HEK293 (cell line): ENCODE measurements at regions not wholly inside any gene's neighbourhood (a gene's known extent, or its start where the extent isn't known, plus 50 kb on each side); places are given as distances from the start of the nearest gene placed in this dataset.
A peak's percentile ranks its signal among the peaks of the same experiment; 100 is the strongest.

Experiments
- CTCF ChIA-PET: fragments of 350-600 bp; formaldehyde crosslinking; extraction: SDS; loops from one replicate; lab custom pipeline; 2021; ENCODE audit warnings: antibody characterized with exemption; lab: Yijun Ruan, JAX
- POLR2A ChIA-PET: fragments of 300-600 bp; formaldehyde crosslinking; extraction: SDS; loops from one replicate; lab custom pipeline; 2020; ENCODE audit warnings: antibody characterized with exemption, inconsistent platforms; lab: Yijun Ruan, JAX
- H3K27ac ChIP-seq: fragments of 200-500 bp; sonication (Bioruptor generic); 2 replicates; pipeline ENCODE4 v1.5.1; 2014; ENCODE audit warnings: low read depth, low read length, control low read depth, inconsistent platforms; ENCODE audit errors: extremely low read depth
- H3K36me3 ChIP-seq, 2 experiments: fragments of 200-500 bp in 1 of 2; sonication (Bioruptor generic) in 1 of 2; 1 replicate in 1 of 2; 2 replicates in 1 of 2; pipeline ENCODE4 v1.5.1; 2014 to 2017; ENCODE audit warnings: inconsistent platforms in 2 of 2, low read length in 2 of 2; ENCODE audit not compliant: control insufficient read depth in 2 of 2, insufficient read depth in 1 of 2
- H3K4me1 ChIP-seq: fragments of 200-500 bp; sonication (Bioruptor generic); 2 replicates; pipeline ENCODE4 v1.5.1; 2014; ENCODE audit warnings: mild to moderate bottlenecking, low read length, inconsistent platforms; ENCODE audit not compliant: control insufficient read depth, insufficient read depth
- H3K4me3 ChIP-seq: 2 replicates; pipeline ENCODE4 v1.5.1; 2011; ENCODE audit warnings: low read depth, mild to moderate bottlenecking, control low read depth, low read length, moderate library complexity
- H3K9me3 ChIP-seq: fragments of 200-500 bp; sonication (Bioruptor generic); 2 replicates; pipeline ENCODE4 v1.5.1; 2014; ENCODE audit warnings: low read depth, low read length, inconsistent platforms; ENCODE audit not compliant: control insufficient read depth, insufficient read depth
- EGR2 ChIP-seq: fragments of 450-650 bp; formaldehyde crosslinking; IDR thresholded peaks from 2 replicates; pipeline ENCODE4 v1.5.1; 2016; ENCODE audit warnings: low read depth, missing biosample characterization, missing genetic modification characterization
- HOXC10 ChIP-seq: sonication (generic); formaldehyde crosslinking; IDR thresholded peaks from 2 replicates; pipeline ENCODE4 v1.8.1; 2023; ENCODE audit warnings: mild to moderate bottlenecking, missing genetic modification reagents
- HOXD13 ChIP-seq: sonication (generic); formaldehyde crosslinking; IDR thresholded peaks from 2 replicates; pipeline ENCODE4 v1.8.0; 2022; ENCODE audit warnings: missing genetic modification reagents, borderline replicate concordance
- RBAK ChIP-seq: fragments of 450-650 bp; formaldehyde crosslinking; IDR thresholded peaks from 2 replicates; pipeline ENCODE4 v1.5.1; 2016; ENCODE audit warnings: missing biosample characterization, missing genetic modification characterization
- YY1 ChIP-seq: fragments of 450-650 bp; formaldehyde crosslinking; IDR thresholded peaks from 2 replicates; pipeline ENCODE4 v1.5.1; 2018; ENCODE audit warnings: missing biosample characterization, missing genetic modification characterization
- ZBTB20 ChIP-seq: fragments of 450-650 bp; formaldehyde crosslinking; IDR thresholded peaks from 2 replicates; pipeline ENCODE4 v1.5.1; 2016; ENCODE audit warnings: missing biosample characterization, missing genetic modification characterization
- ZBTB48 ChIP-seq: fragments of 450-650 bp; formaldehyde crosslinking; IDR thresholded peaks from 2 replicates; pipeline ENCODE4 v1.5.1; 2016; ENCODE audit warnings: missing biosample characterization, missing genetic modification characterization
- ZNF114 ChIP-seq: fragments of 450-650 bp; formaldehyde crosslinking; IDR thresholded peaks from 2 replicates; pipeline ENCODE4 v1.5.0; 2017; ENCODE audit warnings: missing biosample characterization, missing genetic modification characterization
- ZNF121 ChIP-seq: fragments of 450-650 bp; formaldehyde crosslinking; IDR thresholded peaks from 2 replicates; pipeline ENCODE4 v1.5.1; 2016; ENCODE audit warnings: missing biosample characterization, missing genetic modification characterization
- ZNF24 ChIP-seq: fragments of 450-650 bp; formaldehyde crosslinking; IDR thresholded peaks from 2 replicates; pipeline ENCODE4 v1.5.1; 2016; ENCODE audit warnings: missing biosample characterization, missing genetic modification characterization
- ZNF335 ChIP-seq: fragments of 450-650 bp; formaldehyde crosslinking; conservative IDR thresholded peaks from 2 replicates; pipeline ENCODE4 v1.5.1; 2016; ENCODE audit warnings: missing biosample characterization, missing genetic modification characterization
- ZNF394 ChIP-seq: fragments of 450-650 bp; formaldehyde crosslinking; IDR thresholded peaks from 2 replicates; pipeline ENCODE4 v1.5.1; 2016; ENCODE audit warnings: missing biosample characterization, missing genetic modification characterization, mild to moderate bottlenecking, moderate library complexity, borderline replicate concordance
- ZNF549 ChIP-seq: fragments of 450-650 bp; IDR thresholded peaks from 2 replicates; pipeline ENCODE4 v1.5.1; 2018; ENCODE audit warnings: missing biosample characterization, missing genetic modification characterization, mild to moderate bottlenecking, inconsistent platforms, moderate library complexity
- ZNF629 ChIP-seq: fragments of 450-650 bp; formaldehyde crosslinking; IDR thresholded peaks from 2 replicates; pipeline ENCODE4 v1.5.1; 2017; ENCODE audit warnings: missing biosample characterization, missing genetic modification characterization
- ZNF701 ChIP-seq: fragments of 450-650 bp; formaldehyde crosslinking; IDR thresholded peaks from 2 replicates; pipeline ENCODE4 v1.5.1; 2016; ENCODE audit warnings: missing biosample characterization, missing genetic modification characterization
- ZNF747 ChIP-seq: fragments of 450-650 bp; formaldehyde crosslinking; IDR thresholded peaks from 2 replicates; pipeline ENCODE4 v1.5.1; 2016; ENCODE audit warnings: missing biosample characterization, missing genetic modification characterization
- ZNF76 ChIP-seq: fragments of 450-650 bp; formaldehyde crosslinking; IDR thresholded peaks from 2 replicates; pipeline ENCODE4; 2016; ENCODE audit warnings: low read depth, missing biosample characterization, missing genetic modification characterization, borderline replicate concordance
- ZNF777 ChIP-seq: fragments of 450-650 bp; formaldehyde crosslinking; IDR thresholded peaks from 2 replicates; pipeline ENCODE4 v1.5.1; 2017; ENCODE audit warnings: missing biosample characterization, missing genetic modification characterization, borderline replicate concordance
- ZNF792 ChIP-seq: fragments of 450-650 bp; formaldehyde crosslinking; IDR thresholded peaks from 2 replicates; pipeline ENCODE4 v1.5.1; 2016; ENCODE audit warnings: missing biosample characterization, missing genetic modification characterization
- TF ChIP-seq, protein P1 (sequence below): fragments of 450-650 bp; formaldehyde crosslinking; IDR thresholded peaks from 2 replicates; pipeline ENCODE4 v1.5.1; 2016; ENCODE audit warnings: missing biosample characterization, missing genetic modification characterization
- TF ChIP-seq, protein P2 (sequence below): fragments of 450-650 bp; IDR thresholded peaks from 2 replicates; pipeline ENCODE4 v1.5.1; 2018; ENCODE audit warnings: missing biosample characterization, mild to moderate bottlenecking, missing genetic modification characterization
- TF ChIP-seq, protein P3 (sequence below): fragments of 450-650 bp; formaldehyde crosslinking; IDR thresholded peaks from 2 replicates; pipeline ENCODE4 v1.5.1; 2017; ENCODE audit warnings: missing biosample characterization, missing genetic modification characterization
- TF ChIP-seq, protein P4 (sequence below): fragments of 450-650 bp; formaldehyde crosslinking; IDR thresholded peaks from 2 replicates; pipeline ENCODE4 v1.5.1; 2016; ENCODE audit warnings: missing biosample characterization, missing genetic modification characterization
- TF ChIP-seq, protein P5 (sequence below): fragments of 450-650 bp; formaldehyde crosslinking; IDR thresholded peaks from 2 replicates; pipeline ENCODE4 v1.5.1; 2017; ENCODE audit warnings: missing biosample characterization, missing genetic modification characterization

DNA sequence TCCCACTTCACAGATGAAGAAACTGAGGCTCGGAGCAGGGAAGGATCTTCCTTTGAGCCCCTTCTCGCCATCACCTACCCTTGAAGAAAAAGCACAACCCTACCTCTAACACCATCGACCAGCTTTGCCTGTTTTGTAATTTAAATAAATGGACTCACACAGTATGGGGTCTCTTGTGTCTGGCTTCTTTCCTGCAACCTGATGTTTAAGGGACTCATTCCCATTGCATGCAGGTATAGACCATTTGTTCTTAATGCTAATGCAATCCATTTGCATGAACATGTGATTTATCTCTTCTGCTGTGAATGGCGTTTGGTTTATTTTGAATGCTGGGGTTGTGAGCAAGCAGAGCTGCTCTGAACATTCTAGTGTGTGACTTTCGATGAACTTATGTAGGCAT is 150.8 kb upstream of the FOXF1 start:
- Histone ChIP-seq H3K4me3 (no peak overlapping the region), H3K27ac (no peak overlapping the region), H3K9me3 (no peaks in the 10 kb centered on the region)
- CTCF ChIA-PET = interaction anchor here (1.0 to 1.5 kb wide), 2 partner anchors 18 to 158 kb away, joined by 4 read pairs; no protein-coding TSS in a partner anchor
- TF ChIP-seq ZBTB48 (no peak), ZNF747 (tag by site-specific recombination) (no peak), RBAK (tag by site-specific recombination) (no peak), ZNF549 (no peak), EGR2 (tag by site-specific recombination) (no peak), ZNF114 (no peak)
- TF ChIP-seq, protein P1, sequence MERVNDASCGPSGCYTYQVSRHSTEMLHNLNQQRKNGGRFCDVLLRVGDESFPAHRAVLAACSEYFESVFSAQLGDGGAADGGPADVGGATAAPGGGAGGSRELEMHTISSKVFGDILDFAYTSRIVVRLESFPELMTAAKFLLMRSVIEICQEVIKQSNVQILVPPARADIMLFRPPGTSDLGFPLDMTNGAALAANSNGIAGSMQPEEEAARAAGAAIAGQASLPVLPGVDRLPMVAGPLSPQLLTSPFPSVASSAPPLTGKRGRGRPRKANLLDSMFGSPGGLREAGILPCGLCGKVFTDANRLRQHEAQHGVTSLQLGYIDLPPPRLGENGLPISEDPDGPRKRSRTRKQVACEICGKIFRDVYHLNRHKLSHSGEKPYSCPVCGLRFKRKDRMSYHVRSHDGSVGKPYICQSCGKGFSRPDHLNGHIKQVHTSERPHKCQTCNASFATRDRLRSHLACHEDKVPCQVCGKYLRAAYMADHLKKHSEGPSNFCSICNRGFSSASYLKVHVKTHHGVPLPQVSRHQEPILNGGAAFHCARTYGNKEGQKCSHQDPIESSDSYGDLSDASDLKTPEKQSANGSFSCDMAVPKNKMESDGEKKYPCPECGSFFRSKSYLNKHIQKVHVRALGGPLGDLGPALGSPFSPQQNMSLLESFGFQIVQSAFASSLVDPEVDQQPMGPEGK (tag by site-specific recombination) = no peak
- TF ChIP-seq, all 188 proteins: peak for 0
- POLR2A ChIA-PET = no interaction called here
- Histone ChIP-seq H3K4me1 (0 out of 2 replicates have a peak, but pooled peaks cover 5% of the 10 kb centered on the region), H3K36me3 (no peaks in the 10 kb centered on the region)

DNA sequence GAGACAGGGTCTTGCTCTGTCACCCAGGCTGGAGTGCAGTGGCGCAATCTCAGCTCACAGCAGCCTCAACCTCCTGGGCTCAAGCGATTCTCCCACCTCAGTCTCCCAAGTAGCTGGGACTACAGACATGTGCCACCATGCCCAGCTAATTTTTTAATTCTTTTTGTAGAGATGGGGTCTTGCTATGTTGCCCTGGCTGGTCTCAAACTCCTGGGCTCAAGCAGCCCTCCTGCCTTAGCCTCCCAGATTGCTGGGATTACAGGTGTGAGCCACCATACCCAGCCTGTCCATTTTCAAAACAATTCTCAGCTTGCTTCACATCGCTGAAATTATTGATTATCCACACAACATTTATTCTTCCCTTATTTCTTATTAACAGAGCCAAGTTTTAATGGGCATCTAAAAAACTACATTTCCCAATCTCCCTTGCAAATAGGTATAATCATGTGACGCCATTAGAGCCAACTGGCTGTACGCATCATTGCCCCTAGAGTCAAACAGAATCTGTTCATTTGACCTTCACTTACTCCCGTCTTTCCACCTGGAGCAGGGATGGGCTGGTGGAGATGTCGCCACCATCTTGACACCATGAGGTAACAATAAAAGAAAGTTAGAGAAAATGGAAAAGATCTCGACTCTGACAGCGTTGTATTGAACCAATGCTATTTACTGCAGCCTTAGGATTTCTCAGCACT is 148.0 kb upstream of the FOXF1 start:
- CTCF ChIA-PET = no interaction called here
- POLR2A ChIA-PET = no interaction called here
- Histone ChIP-seq H3K4me3 (no peak overlapping the region), H3K36me3 (no peaks in the 10 kb centered on the region), H3K27ac (no peak overlapping the region), H3K9me3 (no peaks in the 10 kb centered on the region)
- peak; percentile 30; the same call in 1 of the 2 replicates for TF ChIP-seq ZNF335 (tag by site-specific recombination)
- TF ChIP-seq ZNF121 = peak; percentile 97
- TF ChIP-seq, protein P2, sequence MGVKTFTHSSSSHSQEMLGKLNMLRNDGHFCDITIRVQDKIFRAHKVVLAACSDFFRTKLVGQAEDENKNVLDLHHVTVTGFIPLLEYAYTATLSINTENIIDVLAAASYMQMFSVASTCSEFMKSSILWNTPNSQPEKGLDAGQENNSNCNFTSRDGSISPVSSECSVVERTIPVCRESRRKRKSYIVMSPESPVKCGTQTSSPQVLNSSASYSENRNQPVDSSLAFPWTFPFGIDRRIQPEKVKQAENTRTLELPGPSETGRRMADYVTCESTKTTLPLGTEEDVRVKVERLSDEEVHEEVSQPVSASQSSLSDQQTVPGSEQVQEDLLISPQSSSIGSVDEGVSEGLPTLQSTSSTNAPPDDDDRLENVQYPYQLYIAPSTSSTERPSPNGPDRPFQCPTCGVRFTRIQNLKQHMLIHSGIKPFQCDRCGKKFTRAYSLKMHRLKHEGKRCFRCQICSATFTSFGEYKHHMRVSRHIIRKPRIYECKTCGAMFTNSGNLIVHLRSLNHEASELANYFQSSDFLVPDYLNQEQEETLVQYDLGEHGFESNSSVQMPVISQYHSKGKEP = peak; percentile 65
- TF ChIP-seq YY1 = no peak
- TF ChIP-seq ZNF76 (tag by site-specific recombination) = peak; percentile 30; the same call in 1 of the 2 replicates
- no peak for TF ChIP-seq ZNF394
- TF ChIP-seq, all 188 proteins: peak for 4
- peaks cover 5% of the 10 kb centered on the region; the same call in 1 of the 2 replicates for H3K4me1 ChIP-seq

DNA sequence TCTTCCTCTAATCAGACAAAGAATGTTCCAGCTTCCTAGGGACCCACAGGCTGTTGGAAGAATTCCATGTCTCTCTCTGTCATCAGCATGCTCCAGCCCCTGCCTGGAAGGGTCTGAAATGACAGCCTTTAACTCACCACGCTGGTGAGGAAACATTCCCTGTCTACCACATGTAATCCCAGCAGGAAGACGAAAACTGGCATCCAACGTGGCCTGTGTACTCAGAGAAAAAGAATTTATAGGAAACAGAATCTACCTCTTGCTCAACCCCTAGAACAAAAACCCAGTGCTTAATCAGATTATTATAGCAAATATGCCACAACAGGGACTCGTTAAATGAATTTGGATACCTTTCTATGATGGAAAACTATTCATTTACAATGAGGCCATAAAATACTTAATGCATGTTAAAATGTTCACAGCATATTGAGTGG is 147.3 kb upstream of the FOXF1 start:
- Histone ChIP-seq H3K36me3 (no peaks in the 10 kb centered on the region), H3K4me3 (no peak overlapping the region), H3K4me1 (peaks cover 5% of the 10 kb centered on the region; the same call in 1 of the 2 replicates), H3K9me3 (no peaks in the 10 kb centered on the region), H3K27ac (no peak overlapping the region)
- CTCF ChIA-PET = no interaction called here
- POLR2A ChIA-PET = no interaction called here
- TF ChIP-seq ZNF777 (tag by site-specific recombination) = no peak
- TF ChIP-seq, protein P3, sequence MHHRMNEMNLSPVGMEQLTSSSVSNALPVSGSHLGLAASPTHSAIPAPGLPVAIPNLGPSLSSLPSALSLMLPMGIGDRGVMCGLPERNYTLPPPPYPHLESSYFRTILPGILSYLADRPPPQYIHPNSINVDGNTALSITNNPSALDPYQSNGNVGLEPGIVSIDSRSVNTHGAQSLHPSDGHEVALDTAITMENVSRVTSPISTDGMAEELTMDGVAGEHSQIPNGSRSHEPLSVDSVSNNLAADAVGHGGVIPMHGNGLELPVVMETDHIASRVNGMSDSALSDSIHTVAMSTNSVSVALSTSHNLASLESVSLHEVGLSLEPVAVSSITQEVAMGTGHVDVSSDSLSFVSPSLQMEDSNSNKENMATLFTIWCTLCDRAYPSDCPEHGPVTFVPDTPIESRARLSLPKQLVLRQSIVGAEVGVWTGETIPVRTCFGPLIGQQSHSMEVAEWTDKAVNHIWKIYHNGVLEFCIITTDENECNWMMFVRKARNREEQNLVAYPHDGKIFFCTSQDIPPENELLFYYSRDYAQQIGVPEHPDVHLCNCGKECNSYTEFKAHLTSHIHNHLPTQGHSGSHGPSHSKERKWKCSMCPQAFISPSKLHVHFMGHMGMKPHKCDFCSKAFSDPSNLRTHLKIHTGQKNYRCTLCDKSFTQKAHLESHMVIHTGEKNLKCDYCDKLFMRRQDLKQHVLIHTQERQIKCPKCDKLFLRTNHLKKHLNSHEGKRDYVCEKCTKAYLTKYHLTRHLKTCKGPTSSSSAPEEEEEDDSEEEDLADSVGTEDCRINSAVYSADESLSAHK (tag by site-specific recombination) = peak; percentile 96
- TF ChIP-seq ZNF629 (tag by site-specific recombination) = peak; percentile 67
- TF ChIP-seq ZNF792 = peak; percentile 53; the same call in 1 of the 2 replicates
- no peak; the same call in none of the 2 replicates for TF ChIP-seq ZNF24 (tag by site-specific recombination)
- TF ChIP-seq ZNF701 (tag by site-specific recombination) = no peak
- TF ChIP-seq, protein P4, sequence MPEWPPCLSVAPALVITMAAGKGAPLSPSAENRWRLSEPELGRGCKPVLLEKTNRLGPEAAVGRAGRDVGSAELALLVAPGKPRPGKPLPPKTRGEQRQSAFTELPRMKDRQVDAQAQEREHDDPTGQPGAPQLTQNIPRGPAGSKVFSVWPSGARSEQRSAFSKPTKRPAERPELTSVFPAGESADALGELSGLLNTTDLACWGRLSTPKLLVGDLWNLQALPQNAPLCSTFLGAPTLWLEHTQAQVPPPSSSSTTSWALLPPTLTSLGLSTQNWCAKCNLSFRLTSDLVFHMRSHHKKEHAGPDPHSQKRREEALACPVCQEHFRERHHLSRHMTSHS = peak; percentile 69; the same call in 1 of the 2 replicates
- no peak for TF ChIP-seq HOXC10 (CRISPR knock-in tag)
- TF ChIP-seq, protein P5, sequence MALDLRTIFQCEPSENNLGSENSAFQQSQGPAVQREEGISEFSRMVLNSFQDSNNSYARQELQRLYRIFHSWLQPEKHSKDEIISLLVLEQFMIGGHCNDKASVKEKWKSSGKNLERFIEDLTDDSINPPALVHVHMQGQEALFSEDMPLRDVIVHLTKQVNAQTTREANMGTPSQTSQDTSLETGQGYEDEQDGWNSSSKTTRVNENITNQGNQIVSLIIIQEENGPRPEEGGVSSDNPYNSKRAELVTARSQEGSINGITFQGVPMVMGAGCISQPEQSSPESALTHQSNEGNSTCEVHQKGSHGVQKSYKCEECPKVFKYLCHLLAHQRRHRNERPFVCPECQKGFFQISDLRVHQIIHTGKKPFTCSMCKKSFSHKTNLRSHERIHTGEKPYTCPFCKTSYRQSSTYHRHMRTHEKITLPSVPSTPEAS (tag by site-specific recombination) = no peak
- TF ChIP-seq ZBTB20 (tag by site-specific recombination) = peak; percentile 28; the same call in 1 of the 2 replicates
- no peak for TF ChIP-seq HOXD13 (CRISPR knock-in tag)
